GM21526 (cell line): ENCODE measurements at regions not wholly inside any gene's neighbourhood (a gene's known extent, or its start where the extent isn't known, plus 50 kb on each side); places are given as distances from the start of the nearest gene placed in this dataset.
"Not testable (repeated sequence)": the region's sequence is repeated elsewhere in the genome, so short reads cannot be mapped to it uniquely, and the experiment has no call there.

ENCODE experiments used
- ATAC-seq: cut with Tn5 transposase; IDR thresholded peaks from one replicate; pipeline ENCODE4 v1.9.1; 2021; ENCODE audit warnings: moderate library complexity; ENCODE audit not compliant: unreplicated experiment, low FRiP score

GRCh38 chr6:137707038-137707589 lies 159.9 kb upstream of the TNFAIP3 start:
- ATAC-seq: no peak

DNA sequence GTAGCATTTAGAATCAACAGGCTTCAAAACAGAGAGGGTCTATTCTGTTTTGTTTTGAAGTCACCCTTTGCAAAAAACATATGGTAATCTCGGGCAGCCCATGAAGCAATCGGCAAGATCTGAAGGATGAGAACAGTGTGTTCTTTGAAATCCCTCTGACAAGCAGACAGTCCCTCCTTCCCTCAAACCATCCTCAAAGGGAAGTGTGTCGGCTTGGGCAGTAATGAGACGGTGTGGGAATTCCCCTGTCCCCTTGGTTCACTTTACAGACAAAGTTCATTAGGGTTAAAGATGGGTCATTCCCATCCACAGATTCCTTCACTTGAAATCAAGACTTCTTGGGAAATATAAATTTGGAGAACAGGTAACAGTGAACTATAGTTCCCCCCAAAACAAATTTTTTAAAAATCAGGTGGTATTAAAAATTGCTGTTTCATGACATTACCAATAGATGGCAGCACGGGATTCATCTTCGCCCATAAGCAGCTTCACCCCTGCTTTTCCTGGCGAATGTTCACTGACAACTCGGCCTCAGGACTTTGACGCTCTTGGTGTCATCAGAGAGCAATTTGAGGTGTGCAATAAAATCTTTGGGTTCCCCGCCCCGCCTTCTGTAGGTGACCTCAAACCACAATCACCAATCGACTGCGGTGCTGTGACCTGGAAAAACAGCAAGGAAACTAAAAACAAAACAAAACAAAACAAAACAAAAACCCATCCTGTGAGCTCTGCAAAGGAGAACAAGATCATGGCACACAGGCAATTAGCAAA lies 159.3 kb upstream of the TNFAIP3 start:
- ATAC-seq: peak; percentile 56

DNA sequence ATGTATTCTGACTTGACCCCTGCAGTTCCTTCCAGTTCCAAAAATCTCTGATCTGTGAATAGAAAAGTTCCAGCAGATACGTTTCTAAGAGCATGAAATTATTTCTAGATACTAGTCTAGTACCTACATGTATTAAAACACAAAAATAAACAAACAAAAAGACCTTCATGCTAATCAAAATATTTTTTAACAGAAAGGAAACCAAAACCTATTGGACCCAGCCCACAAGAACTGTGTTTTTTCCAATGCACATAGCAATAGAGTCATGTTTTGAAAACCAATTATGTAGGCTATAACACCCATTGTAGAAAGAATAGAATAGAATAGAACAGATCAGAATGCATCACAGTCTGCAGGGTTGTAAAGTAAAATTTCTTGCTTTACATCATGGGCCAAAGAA lies 158.6 kb upstream of the TNFAIP3 start:
- ATAC-seq: no peak

DNA sequence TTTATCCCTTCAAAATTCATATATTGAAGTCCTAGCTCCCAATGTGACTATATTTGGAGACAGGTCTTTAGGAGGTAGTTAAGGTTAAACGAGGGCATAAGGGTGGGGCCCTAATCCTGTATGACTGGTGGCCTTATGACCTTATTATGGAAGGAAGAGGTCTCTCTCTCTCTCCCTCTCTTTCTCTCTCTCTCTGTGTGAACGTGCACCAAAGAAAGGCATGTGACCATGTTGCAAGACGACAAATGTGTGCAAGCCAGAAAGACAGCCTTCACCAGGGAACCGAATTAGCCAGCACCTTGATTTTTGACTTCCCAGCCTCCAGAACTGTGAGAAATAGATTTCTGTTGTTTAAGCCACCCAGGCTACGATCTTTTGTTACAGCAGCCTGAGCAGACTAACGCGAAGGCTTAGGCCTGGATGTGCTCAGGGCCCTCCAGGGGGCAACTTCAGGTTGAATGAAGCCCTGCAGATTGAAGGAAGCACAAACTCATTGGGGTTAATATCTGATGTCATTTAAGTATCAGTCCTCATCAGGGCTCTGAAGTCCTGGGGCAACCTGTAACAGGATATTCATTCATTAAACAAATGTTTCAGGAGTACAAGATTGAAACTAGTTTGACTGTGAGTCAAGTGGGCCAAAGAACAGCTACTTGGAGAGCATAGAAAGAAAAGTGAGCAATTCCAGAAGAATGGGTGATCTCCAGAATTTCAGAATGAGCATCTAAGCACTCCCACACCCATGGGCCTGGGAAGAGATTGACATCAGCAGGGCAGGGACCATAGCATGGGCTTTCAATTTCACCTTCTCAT lies 157.4 kb upstream of the TNFAIP3 start:
- ATAC-seq: no peak

GRCh38 chr6:137711972-137712371 lies 155.1 kb upstream of the TNFAIP3 start:
- ATAC-seq: no peak

GRCh38 chr6:137712587-137712986 lies 154.5 kb upstream of the TNFAIP3 start:
- no peak for ATAC-seq

- ATAC-seq: no peak
Observed at GRCh38 chr6:137715589-137716045, 151.4 kb upstream of the TNFAIP3 start.

- no peak for ATAC-seq
Observed at GRCh38 chr6:137717074-137718073, 149.7 kb upstream of the TNFAIP3 start.

DNA sequence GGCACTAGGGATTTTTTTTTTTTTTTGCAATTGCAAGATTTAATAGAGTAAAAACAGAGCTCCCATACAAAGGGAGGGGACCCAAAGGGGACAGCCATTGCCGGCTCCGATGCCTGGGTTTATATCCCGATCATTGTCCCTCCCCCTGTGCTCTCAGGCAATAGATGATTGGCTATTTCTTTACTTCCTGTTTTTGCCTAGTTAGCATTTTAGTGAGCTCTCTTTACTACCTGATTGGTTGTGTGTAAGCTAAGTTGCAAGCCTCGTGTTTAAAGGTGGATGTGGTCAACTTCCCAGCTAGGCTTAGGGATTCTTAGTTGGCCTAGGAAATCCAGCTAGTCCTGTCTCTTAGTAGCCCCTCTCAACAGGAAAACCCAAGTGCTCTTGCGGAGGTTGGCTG lies 148.2 kb upstream of the TNFAIP3 start:
- not testable (repeated sequence) for ATAC-seq

- no peak for ATAC-seq
Observed at GRCh38 chr6:137722749-137723272, 144.2 kb upstream of the TNFAIP3 start.

- ATAC-seq: no peak
Observed at GRCh38 chr6:137723273-137724017, 143.6 kb upstream of the TNFAIP3 start.

- ATAC-seq: no peak
Observed at GRCh38 chr6:137724018-137724403, 143.0 kb upstream of the TNFAIP3 start.

GRCh38 chr6:137724495-137725211 lies 142.4 kb upstream of the TNFAIP3 start:
- no peak for ATAC-seq

- no peak for ATAC-seq
Observed at GRCh38 chr6:137725949-137726348, 141.1 kb upstream of the TNFAIP3 start.

DNA sequence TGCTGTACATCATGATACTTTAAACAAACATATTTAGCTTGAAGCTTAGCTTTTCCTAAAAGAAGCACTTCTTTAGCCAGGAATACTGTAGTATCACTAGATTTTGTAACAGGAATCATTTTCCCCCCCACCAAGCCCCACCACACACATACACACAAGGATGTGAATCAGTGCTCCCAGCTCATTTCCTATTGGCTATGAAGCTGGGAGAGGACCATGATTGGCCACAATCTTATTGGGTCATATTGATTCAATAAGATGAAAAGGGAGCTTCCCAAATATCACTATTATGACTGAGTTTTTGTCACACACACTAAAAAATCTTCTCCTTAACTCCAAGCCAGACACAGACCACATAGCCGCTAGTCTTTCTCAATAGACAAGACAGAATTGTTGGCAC lies 140.5 kb upstream of the TNFAIP3 start:
- ATAC-seq: no peak

DNA sequence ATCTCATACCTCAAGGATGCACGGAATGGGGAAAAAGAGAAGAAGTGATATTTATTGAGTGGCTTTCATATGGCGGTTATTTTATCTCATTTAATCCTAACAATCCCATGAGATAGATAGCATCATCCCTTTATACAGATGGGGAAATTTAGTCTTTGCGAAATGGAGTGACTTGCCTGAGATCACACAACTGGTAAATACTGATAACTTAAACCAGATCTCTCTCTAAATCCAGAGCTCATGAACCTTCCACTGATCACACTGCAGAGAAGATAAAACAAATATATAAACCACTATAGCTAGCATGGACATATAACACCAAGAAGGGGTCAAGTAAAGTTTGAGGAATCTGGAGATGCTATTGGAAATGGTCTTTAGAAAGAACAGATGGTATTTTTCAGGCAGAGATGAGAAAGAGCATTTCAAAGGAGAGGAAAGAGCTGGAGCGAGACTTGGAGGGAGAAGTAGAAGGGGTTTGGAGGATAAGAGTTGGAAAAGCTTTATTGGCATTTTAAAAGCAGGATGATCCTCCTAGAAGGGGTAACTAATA lies 139.8 kb upstream of the TNFAIP3 start:
- ATAC-seq: no peak

DNA sequence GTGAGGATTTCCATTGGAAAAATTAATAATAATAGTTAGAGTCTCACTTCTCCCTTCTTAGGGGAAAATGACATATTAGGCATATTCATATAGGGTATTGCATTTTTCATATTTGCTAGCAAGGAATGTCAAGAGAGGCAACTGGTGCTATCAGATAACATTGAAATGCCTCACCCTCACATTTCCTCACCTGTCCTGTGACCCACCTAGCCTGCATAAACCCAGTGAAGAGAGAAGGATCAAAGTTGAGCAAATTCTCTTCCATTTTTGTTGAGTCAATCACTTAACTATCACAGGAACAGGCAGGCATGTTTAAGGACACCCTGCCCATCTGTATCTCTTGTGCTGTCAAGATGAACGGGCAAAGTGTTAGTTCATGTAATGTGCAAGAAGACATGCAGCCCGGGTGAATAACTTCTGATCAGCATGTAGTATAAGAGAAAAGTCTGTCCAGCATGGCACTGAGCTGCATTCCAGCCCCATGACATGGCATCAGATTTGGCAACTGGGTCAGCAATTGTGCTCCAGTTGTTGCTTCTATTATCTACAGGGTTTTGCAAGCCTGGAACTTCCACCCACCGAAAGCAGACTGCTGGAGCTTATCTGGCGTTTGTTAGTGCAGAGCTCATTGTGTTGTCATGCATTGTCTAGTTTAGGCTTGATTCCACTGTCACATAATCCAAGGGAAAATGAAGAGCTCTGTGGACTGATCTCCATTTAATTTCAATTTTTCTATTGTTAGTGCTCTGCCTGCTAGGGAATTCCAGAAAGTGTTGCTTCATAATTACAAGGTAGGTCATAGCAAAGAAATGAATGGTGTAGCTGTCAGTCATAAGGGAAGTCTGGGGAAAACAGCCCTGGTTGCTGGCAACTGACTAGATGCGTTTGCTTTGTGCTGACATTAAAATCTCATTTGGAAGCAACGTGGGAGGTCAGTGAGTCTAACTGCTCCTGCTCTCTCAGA lies 138.4 kb upstream of the TNFAIP3 start:
- no peak for ATAC-seq
